Neural crest cell (in vitro differentiated cells): ENCODE measurements at regions not wholly inside any gene's neighbourhood (a gene's known extent, or its start where the extent isn't known, plus 50 kb on each side); places are given as distances from the start of the nearest gene placed in this dataset.
"Not testable (repeated sequence)": the region's sequence is repeated elsewhere in the genome, so short reads cannot be mapped to it uniquely, and the experiment has no call there.

Experiments
- DNase-seq: peaks from one replicate; pipeline ENCODE4 v3.0.0; 2021; ENCODE audit warnings: low read depth, mixed read lengths, low spot score
- H3K27ac Mint-ChIP-seq: one replicate; pipeline ENCODE4 v1.8.0; 2021; ENCODE audit warnings: mild to moderate bottlenecking, mixed read lengths; ENCODE audit not compliant: unreplicated experiment
- H3K27me3 Mint-ChIP-seq: 2 replicates; pipeline ENCODE4 v1.8.0; 2021; ENCODE audit warnings: low read depth, mild to moderate bottlenecking, mixed read lengths
- H3K36me3 Mint-ChIP-seq: 2 replicates; pipeline ENCODE4 v1.8.0; 2021; ENCODE audit warnings: low read depth, mild to moderate bottlenecking, mixed read lengths
- H3K4me1 Mint-ChIP-seq: 2 replicates; pipeline ENCODE4 v1.8.0; 2021; ENCODE audit warnings: mixed read lengths
- H3K4me3 Mint-ChIP-seq: one replicate; pipeline ENCODE4 v1.8.0; 2021; ENCODE audit warnings: mild to moderate bottlenecking, mixed read lengths
- H3K9me3 Mint-ChIP-seq: 2 replicates; pipeline ENCODE4 v1.8.0; 2021; ENCODE audit warnings: mixed read lengths
- TF ChIP-seq, protein P1 (sequence below): fragments of 200-600 bp; sonication (generic); conservative IDR thresholded peaks from 2 replicates; pipeline ENCODE4 v1.5.0; 2021; ENCODE audit warnings: antibody characterized with exemption, mild to moderate bottlenecking

GRCh38 chr14:106803379-106803778 lies 1277.0 kb downstream of the TMEM121 start:
- DNase-seq = no peak
- TF ChIP-seq, protein P1, sequence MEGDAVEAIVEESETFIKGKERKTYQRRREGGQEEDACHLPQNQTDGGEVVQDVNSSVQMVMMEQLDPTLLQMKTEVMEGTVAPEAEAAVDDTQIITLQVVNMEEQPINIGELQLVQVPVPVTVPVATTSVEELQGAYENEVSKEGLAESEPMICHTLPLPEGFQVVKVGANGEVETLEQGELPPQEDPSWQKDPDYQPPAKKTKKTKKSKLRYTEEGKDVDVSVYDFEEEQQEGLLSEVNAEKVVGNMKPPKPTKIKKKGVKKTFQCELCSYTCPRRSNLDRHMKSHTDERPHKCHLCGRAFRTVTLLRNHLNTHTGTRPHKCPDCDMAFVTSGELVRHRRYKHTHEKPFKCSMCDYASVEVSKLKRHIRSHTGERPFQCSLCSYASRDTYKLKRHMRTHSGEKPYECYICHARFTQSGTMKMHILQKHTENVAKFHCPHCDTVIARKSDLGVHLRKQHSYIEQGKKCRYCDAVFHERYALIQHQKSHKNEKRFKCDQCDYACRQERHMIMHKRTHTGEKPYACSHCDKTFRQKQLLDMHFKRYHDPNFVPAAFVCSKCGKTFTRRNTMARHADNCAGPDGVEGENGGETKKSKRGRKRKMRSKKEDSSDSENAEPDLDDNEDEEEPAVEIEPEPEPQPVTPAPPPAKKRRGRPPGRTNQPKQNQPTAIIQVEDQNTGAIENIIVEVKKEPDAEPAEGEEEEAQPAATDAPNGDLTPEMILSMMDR = no peak
- no peak overlapping the region for H3K4me3 Mint-ChIP-seq
- H3K27ac Mint-ChIP-seq = no peak overlapping the region
- no peaks in the 10 kb centered on the region for H3K27me3 Mint-ChIP-seq
- H3K4me1 Mint-ChIP-seq = no peaks in the 10 kb centered on the region
- peaks cover 10% of the 10 kb centered on the region for H3K9me3 Mint-ChIP-seq
- peaks cover 5% of the 10 kb centered on the region for H3K36me3 Mint-ChIP-seq

DNA sequence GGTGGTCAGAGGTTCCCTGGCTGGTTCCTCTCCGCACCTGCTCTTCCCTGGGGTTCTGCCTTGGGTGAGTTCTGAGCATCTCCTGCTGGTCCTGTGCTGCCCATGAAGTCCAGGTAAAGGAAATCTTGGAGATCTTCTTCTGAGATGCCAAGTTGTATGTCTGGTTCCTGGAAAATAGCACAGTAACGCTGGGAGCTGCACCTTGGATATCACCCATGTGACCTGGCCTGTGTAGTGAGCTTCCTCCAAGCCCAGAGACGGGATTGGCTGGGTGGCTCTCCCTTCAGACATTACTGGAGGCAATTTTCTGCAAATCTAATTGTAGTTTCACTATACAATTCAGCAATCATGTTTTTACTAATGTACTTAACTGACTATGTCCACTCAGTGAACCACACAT lies 1281.1 kb downstream of the TMEM121 start:
- Mint-ChIP-seq H3K27ac (no peak overlapping the region), H3K27me3 (no peaks in the 10 kb centered on the region), H3K4me1 (no peaks in the 10 kb centered on the region), H3K4me3 (no peak overlapping the region), H3K9me3 (no peaks in the 10 kb centered on the region), H3K36me3 (no peaks in the 10 kb centered on the region)
- no peak for DNase-seq
- TF ChIP-seq, protein P1 = no peak

DNA sequence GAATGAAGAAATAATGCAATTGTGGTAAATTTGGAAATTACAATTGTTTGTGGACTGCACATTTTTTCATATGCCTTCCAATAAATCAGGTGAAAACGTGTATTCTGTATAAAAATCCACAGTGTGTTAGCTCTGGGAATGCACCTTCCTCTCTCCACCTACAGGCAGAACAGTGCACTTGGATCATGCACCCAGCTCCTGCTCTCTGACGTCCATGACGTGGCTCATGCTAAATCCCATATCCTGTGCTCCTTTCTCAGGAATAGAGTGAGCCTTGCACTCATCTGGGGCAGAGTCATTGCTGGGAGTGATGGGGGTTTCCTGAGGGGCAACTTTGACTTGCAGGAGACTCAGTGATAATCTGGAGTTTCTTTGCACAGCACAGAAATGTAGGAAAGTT lies 1282.1 kb downstream of the TMEM121 start:
- H3K27me3 Mint-ChIP-seq = no peaks in the 10 kb centered on the region
- no peak overlapping the region for H3K4me3 Mint-ChIP-seq
- TF ChIP-seq, protein P1 = no peak
- no peak for DNase-seq
- H3K36me3 Mint-ChIP-seq = no peaks in the 10 kb centered on the region
- H3K4me1 Mint-ChIP-seq = no peaks in the 10 kb centered on the region
- H3K9me3 Mint-ChIP-seq = no peaks in the 10 kb centered on the region
- H3K27ac Mint-ChIP-seq = no peak overlapping the region

- no peak overlapping the region for H3K27ac Mint-ChIP-seq
- no peak for DNase-seq
- no peaks in the 10 kb centered on the region for H3K27me3 Mint-ChIP-seq
- no peaks in the 10 kb centered on the region for H3K4me1 Mint-ChIP-seq
- H3K9me3 Mint-ChIP-seq = no peaks in the 10 kb centered on the region
- no peak overlapping the region for H3K4me3 Mint-ChIP-seq
- TF ChIP-seq, protein P1 = no peak
- H3K36me3 Mint-ChIP-seq = no peaks in the 10 kb centered on the region
These were observed 1282.5 kb downstream of the TMEM121 start for GRCh38 chr14:106808907-106809306.

- Mint-ChIP-seq H3K4me1 (no peaks in the 10 kb centered on the region), H3K36me3 (no peaks in the 10 kb centered on the region), H3K4me3 (no peak overlapping the region), H3K9me3 (peaks cover 2% of the 10 kb centered on the region), H3K27ac (no peak overlapping the region), H3K27me3 (no peaks in the 10 kb centered on the region)
- TF ChIP-seq, protein P1 = no peak
- DNase-seq = no peak
These were observed 1283.2 kb downstream of the TMEM121 start for GRCh38 chr14:106809615-106810014.

DNA sequence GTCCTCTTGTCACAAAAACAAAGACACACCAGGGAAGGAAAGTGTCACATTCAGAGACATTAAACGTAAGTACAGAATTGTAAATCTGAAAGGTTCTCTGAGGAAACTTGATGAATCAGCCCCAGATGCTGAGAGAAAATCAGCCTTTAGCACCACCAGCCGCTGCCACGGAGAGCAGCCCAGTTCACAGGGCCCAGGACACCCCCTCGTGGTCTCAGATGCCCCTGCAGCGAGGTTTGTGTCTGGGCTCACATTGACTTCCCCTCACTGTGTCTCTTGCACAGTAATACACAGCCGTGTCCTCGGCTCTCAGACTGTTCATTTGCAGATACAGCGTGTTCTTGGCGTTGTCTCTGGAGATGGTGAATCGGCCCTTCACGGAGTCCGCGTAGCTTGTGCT lies 1283.8 kb downstream of the TMEM121 start:
- not testable (repeated sequence) for H3K4me1 Mint-ChIP-seq, H3K27me3 Mint-ChIP-seq, H3K9me3 Mint-ChIP-seq, H3K4me3 Mint-ChIP-seq, DNase-seq, H3K36me3 Mint-ChIP-seq, H3K27ac Mint-ChIP-seq
